GM12878 (cell line): ENCODE measurements at regions not wholly inside any gene's neighbourhood (a gene's known extent, or its start where the extent isn't known, plus 50 kb on each side); places are given as distances from the start of the nearest gene placed in this dataset.

Experiments
- ATAC-seq: fragments of 200-7000 bp; cut with Tn5 transposase; 3 replicates; pipeline ENCODE4 v1.9.1; 2020; ENCODE audit warnings: mild to moderate bottlenecking, moderate library complexity
- BruUV-seq: library from RNA; stranded (reverse); fragments of 400-500 nt; replicated peaks from 2 replicates; lab custom pipeline; 2021; lab: Mats Ljungman, UMichigan
- CTCF ChIA-PET: fragments of 300-600 bp; sonication (Branson Sonifier 250); formaldehyde crosslinking; extraction: SDS; loops from one replicate; lab custom pipeline; 2021; ENCODE audit warnings: inconsistent platforms; lab: Yijun Ruan, JAX
- POLR2A ChIA-PET: fragments of 350-600 bp; formaldehyde crosslinking; extraction: SDS; loops from one replicate; lab custom pipeline; 2021; ENCODE audit warnings: inconsistent platforms; lab: Charles Lee
- RAD21 ChIA-PET: fragments of 300-600 bp; sonication (Branson Sonifier 250); formaldehyde crosslinking; loops from one replicate; lab custom pipeline; 2023; ENCODE audit warnings: antibody characterized with exemption; ENCODE audit not compliant: unreplicated experiment; lab: Charles Lee
- SMC1A ChIA-PET: fragments of 300-600 bp; sonication (Branson Sonifier 250); formaldehyde crosslinking; loops from one replicate; lab custom pipeline; 2023; ENCODE audit not compliant: unreplicated experiment, uncharacterized antibody; lab: Charles Lee
- DNase-seq: peaks from one replicate; pipeline ENCODE4 v3.0.0-alpha.2; 2011; ENCODE audit warnings: low read depth, low spot score
- FAIRE-seq: peaks from 3 replicates; lab custom pipeline; 2011; peaks lifted over from hg19 to GRCh38; lab: Jason Lieb, UNC
- H2AFZ ChIP-seq: 2 replicates; pipeline ENCODE4 v1.6.0; 2011; ENCODE audit warnings: low read depth, low read length, control low read depth; ENCODE audit not compliant: control insufficient read depth
- H3K27ac ChIP-seq: 2 replicates; pipeline ENCODE4 v1.5.1; 2011; ENCODE audit warnings: control low read depth; ENCODE audit not compliant: control insufficient read depth, insufficient read depth
- H3K27me3 ChIP-seq, 2 experiments: replicated peaks in 1 of 2; 2 replicates each; pipeline versions ENCODE4 v1.6.0 to v1.6.1; 2011; ENCODE audit warnings: low read length in 1 of 2; ENCODE audit not compliant: control insufficient read depth in 2 of 2, insufficient read depth in 2 of 2
- H3K36me3 ChIP-seq, 2 experiments: 2 replicates each; pipeline ENCODE4 v1.5.1; 2011; ENCODE audit warnings: low read length in 1 of 2; ENCODE audit not compliant: control insufficient read depth in 2 of 2, insufficient read depth in 2 of 2
- H3K4me1 ChIP-seq: 2 replicates; pipeline ENCODE4 v1.6.1; 2011; ENCODE audit warnings: mild to moderate bottlenecking, low read length, moderate library complexity, mixed read lengths; ENCODE audit not compliant: control insufficient read depth, insufficient read depth
- H3K4me2 ChIP-seq: 2 replicates; pipeline ENCODE4 v1.6.0; 2011; ENCODE audit warnings: control low read depth; ENCODE audit not compliant: control insufficient read depth, insufficient read depth
- H3K4me3 ChIP-seq: fragments of 200-600 bp; sonication (generic); 2 replicates; pipeline ENCODE4 v1.5.1; 2016
- H3K79me2 ChIP-seq: 2 replicates; pipeline ENCODE4 v1.6.0; 2011; ENCODE audit warnings: low read length; ENCODE audit not compliant: control insufficient read depth, insufficient read depth
- H3K9ac ChIP-seq: 2 replicates; pipeline ENCODE4 v1.8.0; 2011; ENCODE audit warnings: low read length, control low read depth, mixed read lengths; ENCODE audit not compliant: control insufficient read depth, insufficient read depth
- H3K9me3 ChIP-seq: replicated peaks from 3 replicates; pipeline ENCODE4 v1.5.1; 2011; ENCODE audit warnings: mild to moderate bottlenecking, low read length; ENCODE audit not compliant: control insufficient read depth, insufficient read depth
- H4K20me1 ChIP-seq: 2 replicates; pipeline ENCODE4 v1.6.0; 2011; ENCODE audit not compliant: control insufficient read depth, insufficient read depth
- CHD1 ChIP-seq: IDR thresholded peaks from 2 replicates; pipeline ENCODE4 v1.6.1; 2012; ENCODE audit warnings: low read depth, low read length, improper control_type of control experiment
- CHD4 ChIP-seq: fragments of 200-600 bp; sonication (generic); IDR thresholded peaks from 2 replicates; pipeline ENCODE4 v1.6.1; 2016; ENCODE audit warnings: mild to moderate bottlenecking
- HDGF ChIP-seq: fragments of 450-650 bp; IDR thresholded peaks from 2 replicates; pipeline ENCODE4 v1.6.1; 2016; ENCODE audit warnings: antibody characterized with exemption
- HSF1 ChIP-seq: fragments of 150-350 bp; IDR thresholded peaks from 2 replicates; pipeline ENCODE4 v1.6.1; 2014; ENCODE audit warnings: mild to moderate bottlenecking, low read depth, low read length
- IKZF1 ChIP-seq: fragments of 450-650 bp; conservative IDR thresholded peaks from 2 replicates; pipeline ENCODE4 v1.6.1; 2017; ENCODE audit warnings: antibody characterized with exemption, mild to moderate bottlenecking
- NFYA ChIP-seq: IDR thresholded peaks from 2 replicates; pipeline ENCODE4 v1.6.1; 2011; ENCODE audit warnings: low read depth, mild to moderate bottlenecking, low read length, improper control_type of control experiment, borderline replicate concordance
- PML ChIP-seq: IDR thresholded peaks from 2 replicates; pipeline ENCODE4 v1.6.1; 2012; ENCODE audit warnings: low read length, inconsistent platforms
- RB1 ChIP-seq: fragments of 450-650 bp; formaldehyde crosslinking; IDR thresholded peaks from 2 replicates; pipeline ENCODE4 v1.6.1; 2017; ENCODE audit warnings: mild to moderate bottlenecking, borderline replicate concordance
- RBBP5 ChIP-seq: fragments of 200-600 bp; sonication (generic); conservative IDR thresholded peaks from 2 replicates; pipeline ENCODE4 v1.6.1; 2016
- RCOR1 ChIP-seq: conservative IDR thresholded peaks from 2 replicates; pipeline ENCODE4 v1.6.1; 2012; ENCODE audit warnings: low read depth, low read length, improper control_type of control experiment
- SIN3A ChIP-seq: IDR thresholded peaks from 2 replicates; pipeline ENCODE4 v1.6.1; 2012; ENCODE audit warnings: low read depth, low read length, improper control_type of control experiment
- YBX1 ChIP-seq: fragments of 450-650 bp; IDR thresholded peaks from 2 replicates; pipeline ENCODE4 v1.6.1; 2016; ENCODE audit warnings: antibody characterized with exemption
- ZZZ3 ChIP-seq: IDR thresholded peaks from 2 replicates; pipeline ENCODE4 v1.6.1; 2011; ENCODE audit warnings: low read depth; ENCODE audit not compliant: control insufficient read depth, insufficient read length
- WGBS: methylation state at CpG from one replicate; pipeline ENCODE4 v1.1.6; 2016; ENCODE audit warnings: low lambda C conversion rate; ENCODE audit not compliant: insufficient replicate concordance, insufficient coverage; ENCODE audit errors: missing lambda C conversion rate; 5-methylcytosine and 5-hydroxymethylcytosine counted together
- in situ Hi-C: fragments of 300-500 bp; cut with MboI; formaldehyde crosslinking; loops from 9 replicates; pipeline ENCODE4 v1.14.3; 2018; ENCODE audit warnings: mixed read lengths
- intact Hi-C: fragments of 100-400 bp; cut with micrococcal nuclease; formaldehyde crosslinking; loops from one replicate; pipeline ENCODE4 v1.14.2; 2022; ENCODE audit not compliant: unreplicated experiment
- TF ChIP-seq, protein P1 (sequence below): fragments of 450-650 bp; IDR thresholded peaks from 2 replicates; pipeline ENCODE4 v1.6.1; 2017; ENCODE audit warnings: mild to moderate bottlenecking
- TF ChIP-seq, protein P2 (sequence below): IDR thresholded peaks from 2 replicates; pipeline ENCODE4 v1.6.1; 2012; ENCODE audit warnings: low read depth, low read length, improper control_type of control experiment
- TF ChIP-seq, protein P3 (sequence below): IDR thresholded peaks from 2 replicates; pipeline ENCODE4 v1.6.1; 2011; ENCODE audit warnings: low read depth, low read length, improper control_type of control experiment, borderline replicate concordance
- TF ChIP-seq, protein P4 (sequence below): IDR thresholded peaks from 2 replicates; pipeline ENCODE4 v1.6.1; 2011; ENCODE audit warnings: low read depth, mild to moderate bottlenecking, low read length, moderate library complexity, borderline replicate concordance; ENCODE audit errors: extremely low read depth

DNA sequence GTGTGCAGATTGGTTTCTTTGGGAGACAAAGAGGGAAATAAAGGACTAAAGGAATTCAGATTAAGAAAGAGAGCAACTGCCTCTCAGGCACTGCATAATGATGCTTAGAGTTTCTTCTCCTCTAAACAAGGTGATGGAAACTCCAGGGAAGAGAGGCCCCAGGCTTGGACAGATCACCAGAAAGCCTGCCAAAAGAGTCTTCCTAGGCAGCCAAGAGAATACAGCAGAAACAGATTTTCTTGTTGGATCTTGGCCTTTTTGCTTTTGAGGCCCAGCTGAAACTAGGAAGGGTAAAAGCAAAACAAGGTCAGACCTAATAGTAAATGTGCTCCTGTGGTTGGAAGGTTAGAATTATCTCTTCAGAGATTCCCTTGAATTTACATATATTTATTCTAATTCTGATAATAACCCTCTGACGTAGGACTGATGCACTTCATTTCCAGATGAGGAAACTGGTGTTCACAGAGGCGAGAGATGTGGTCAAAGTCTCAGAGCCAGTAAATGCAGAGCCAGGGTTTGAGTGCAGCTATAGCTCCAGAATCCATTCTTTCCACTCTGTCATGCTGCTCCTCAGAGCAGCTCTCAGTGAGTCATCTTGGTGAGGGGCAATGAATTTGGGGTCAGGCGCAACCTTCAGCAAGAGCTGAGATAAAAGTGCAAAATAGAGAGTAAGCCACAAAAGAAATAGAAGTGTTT lies 142.3 kb upstream of the FBXO11 start (continued):
- TF ChIP-seq, protein P1, sequence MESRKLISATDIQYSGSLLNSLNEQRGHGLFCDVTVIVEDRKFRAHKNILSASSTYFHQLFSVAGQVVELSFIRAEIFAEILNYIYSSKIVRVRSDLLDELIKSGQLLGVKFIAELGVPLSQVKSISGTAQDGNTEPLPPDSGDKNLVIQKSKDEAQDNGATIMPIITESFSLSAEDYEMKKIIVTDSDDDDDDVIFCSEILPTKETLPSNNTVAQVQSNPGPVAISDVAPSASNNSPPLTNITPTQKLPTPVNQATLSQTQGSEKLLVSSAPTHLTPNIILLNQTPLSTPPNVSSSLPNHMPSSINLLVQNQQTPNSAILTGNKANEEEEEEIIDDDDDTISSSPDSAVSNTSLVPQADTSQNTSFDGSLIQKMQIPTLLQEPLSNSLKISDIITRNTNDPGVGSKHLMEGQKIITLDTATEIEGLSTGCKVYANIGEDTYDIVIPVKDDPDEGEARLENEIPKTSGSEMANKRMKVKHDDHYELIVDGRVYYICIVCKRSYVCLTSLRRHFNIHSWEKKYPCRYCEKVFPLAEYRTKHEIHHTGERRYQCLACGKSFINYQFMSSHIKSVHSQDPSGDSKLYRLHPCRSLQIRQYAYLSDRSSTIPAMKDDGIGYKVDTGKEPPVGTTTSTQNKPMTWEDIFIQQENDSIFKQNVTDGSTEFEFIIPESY: no peak
- TF ChIP-seq, protein P2, sequence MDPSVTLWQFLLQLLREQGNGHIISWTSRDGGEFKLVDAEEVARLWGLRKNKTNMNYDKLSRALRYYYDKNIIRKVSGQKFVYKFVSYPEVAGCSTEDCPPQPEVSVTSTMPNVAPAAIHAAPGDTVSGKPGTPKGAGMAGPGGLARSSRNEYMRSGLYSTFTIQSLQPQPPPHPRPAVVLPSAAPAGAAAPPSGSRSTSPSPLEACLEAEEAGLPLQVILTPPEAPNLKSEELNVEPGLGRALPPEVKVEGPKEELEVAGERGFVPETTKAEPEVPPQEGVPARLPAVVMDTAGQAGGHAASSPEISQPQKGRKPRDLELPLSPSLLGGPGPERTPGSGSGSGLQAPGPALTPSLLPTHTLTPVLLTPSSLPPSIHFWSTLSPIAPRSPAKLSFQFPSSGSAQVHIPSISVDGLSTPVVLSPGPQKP: no peak
- TF ChIP-seq, protein P3, sequence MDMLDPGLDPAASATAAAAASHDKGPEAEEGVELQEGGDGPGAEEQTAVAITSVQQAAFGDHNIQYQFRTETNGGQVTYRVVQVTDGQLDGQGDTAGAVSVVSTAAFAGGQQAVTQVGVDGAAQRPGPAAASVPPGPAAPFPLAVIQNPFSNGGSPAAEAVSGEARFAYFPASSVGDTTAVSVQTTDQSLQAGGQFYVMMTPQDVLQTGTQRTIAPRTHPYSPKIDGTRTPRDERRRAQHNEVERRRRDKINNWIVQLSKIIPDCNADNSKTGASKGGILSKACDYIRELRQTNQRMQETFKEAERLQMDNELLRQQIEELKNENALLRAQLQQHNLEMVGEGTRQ: no peak
- no peak for TF ChIP-seq SIN3A

DNA sequence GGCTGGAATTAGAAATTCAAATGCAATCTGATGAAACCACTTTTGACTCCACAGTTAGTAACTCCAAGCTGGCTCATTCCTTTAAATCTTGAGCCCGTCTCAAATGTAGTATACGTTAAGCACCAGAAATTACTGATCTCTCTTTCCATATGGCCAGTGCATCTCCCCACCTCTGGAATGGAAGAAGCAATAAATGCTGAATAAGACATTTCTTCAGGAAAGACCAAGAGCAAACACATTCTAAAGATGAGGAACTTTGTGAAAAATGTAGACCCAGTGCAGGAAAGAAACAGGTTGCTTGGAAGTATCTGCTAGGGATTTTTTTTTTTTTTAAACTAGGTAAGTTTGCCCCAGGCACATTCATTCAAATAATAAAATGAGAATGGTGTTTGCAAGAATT lies 143.1 kb upstream of the FBXO11 start:
- ChIA-PET CTCF (no interaction called here), RAD21 (interaction anchor here (0.6 kb wide), 1 partner anchor 72 kb away, joined by 3 read pairs; no protein-coding TSS in a partner anchor)
- in situ Hi-C loops: no loop called here

More for the DNA sequence above, 143.1 kb upstream of the FBXO11 start:
- H3K4me3 ChIP-seq: no peak overlapping the region
- no peaks in the 10 kb centered on the region for H3K27me3 ChIP-seq
- H3K9ac ChIP-seq: no peak overlapping the region
- H3K79me2 ChIP-seq: no peaks in the 10 kb centered on the region
- TF ChIP-seq IKZF1 (no peak), RB1 (no peak), HDGF (no peak), HSF1 (no peak), CHD4 (no peak), ZZZ3 (no peak), NFYA (no peak), CHD1 (no peak), RCOR1 (no peak), RBBP5 (no peak), YBX1 (no peak), PML (no peak)
- TF ChIP-seq, protein P4, sequence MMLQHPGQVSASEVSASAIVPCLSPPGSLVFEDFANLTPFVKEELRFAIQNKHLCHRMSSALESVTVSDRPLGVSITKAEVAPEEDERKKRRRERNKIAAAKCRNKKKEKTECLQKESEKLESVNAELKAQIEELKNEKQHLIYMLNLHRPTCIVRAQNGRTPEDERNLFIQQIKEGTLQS: no peak
- no TSS peak for BruUV-seq
- H3K4me1 ChIP-seq: peaks cover 3% of the 10 kb centered on the region; the same call in 1 of the 2 replicates
- H3K36me3 ChIP-seq: no peaks in the 10 kb centered on the region
- no peaks in the 10 kb centered on the region for H3K9me3 ChIP-seq
- intact Hi-C loops: no loop called here
- no peak for ATAC-seq
- SMC1A ChIA-PET: interaction anchor here (0.5 to 0.9 kb wide), 3 partner anchors 9 to 345 kb away, joined by 3 read pairs; no protein-coding TSS in a partner anchor
- H4K20me1 ChIP-seq: no peaks in the 10 kb centered on the region
- 11% methylated on average over 2 of the region's 2 CpGs for WGBS
- POLR2A ChIA-PET: interaction anchor here (0.6 kb wide), 1 partner anchor 605 kb away, joined by 3 read pairs; no protein-coding TSS in a partner anchor
- no peak overlapping the region for H2AFZ ChIP-seq
- no peak overlapping the region for H3K27ac ChIP-seq
- no peak for FAIRE-seq
- no peak overlapping the region for H3K4me2 ChIP-seq
- no peak for DNase-seq
